ENCODE measurements at regions not wholly inside any gene's neighbourhood (a gene's known extent, or its start where the extent isn't known, plus 50 kb on each side); places are given as distances from the start of the nearest gene placed in this dataset.

- H3K4me1 ChIP-seq (ENCODE audit: low read length) = no peaks in the 10 kb centered on the region
- no peak overlapping the region for H3K27ac ChIP-seq (ENCODE audit: low read length)
- no peaks in the 10 kb centered on the region for H3K36me3 ChIP-seq (replicated peaks; ENCODE audit: low read depth, low read length)
- peaks cover 37% of the 10 kb centered on the region for H3K9me3 ChIP-seq (ENCODE audit: insufficient read depth, low read length)
- H3K27me3 ChIP-seq (ENCODE audit: low read depth, low read length) = no peaks in the 10 kb centered on the region
- no peaks in the 10 kb centered on the region for H4K20me1 ChIP-seq (ENCODE audit: insufficient read depth, low read length)
- TF ChIP-seq EZH2phosphoT487 (IDR thresholded peaks at IDR 0.05; ENCODE audit: low read depth) = no peak
- no peak for TF ChIP-seq CTCF (IDR thresholded peaks at IDR 0.05; ENCODE audit: low read depth, low read length)
- H3K4me2 ChIP-seq (ENCODE audit: low read length) = no peak overlapping the region
- no peak overlapping the region for H3K9ac ChIP-seq (ENCODE audit: low read length)
- no peak overlapping the region for H2AFZ ChIP-seq (ENCODE audit: low read depth, low read length)
- no peak overlapping the region for H3K4me3 ChIP-seq (ENCODE audit: low read length)
- no peaks in the 10 kb centered on the region for H3K79me2 ChIP-seq (ENCODE audit: low read length)
Measured at GRCh38 chr20:24863356-24863755, 85.7 kb upstream of the CST7 start.

- Histone ChIP-seq H3K9ac (ENCODE audit: low read length) (no peak overlapping the region), H3K27me3 (ENCODE audit: low read depth, low read length) (no peaks in the 10 kb centered on the region), H3K79me2 (ENCODE audit: low read length) (no peaks in the 10 kb centered on the region), H3K4me1 (ENCODE audit: low read length) (no peaks in the 10 kb centered on the region), H3K4me2 (ENCODE audit: low read length) (no peak overlapping the region), H3K9me3 (ENCODE audit: insufficient read depth, low read length) (peaks cover 34% of the 10 kb centered on the region), H3K36me3 (replicated peaks; ENCODE audit: low read depth, low read length) (no peaks in the 10 kb centered on the region), H3K27ac (ENCODE audit: low read length) (no peak overlapping the region), H2AFZ (ENCODE audit: low read depth, low read length) (no peak overlapping the region), H3K4me3 (ENCODE audit: low read length) (no peak overlapping the region), H4K20me1 (ENCODE audit: insufficient read depth, low read length) (no peaks in the 10 kb centered on the region)
- TF ChIP-seq CTCF (IDR thresholded peaks at IDR 0.05; ENCODE audit: low read depth, low read length) (no peak), EZH2phosphoT487 (IDR thresholded peaks at IDR 0.05; ENCODE audit: low read depth) (no peak)
Measured at GRCh38 chr20:24866008-24866407, 83.1 kb upstream of the CST7 start.

- Histone ChIP-seq H3K9me3 (ENCODE audit: insufficient read depth, low read length) (peaks cover 34% of the 10 kb centered on the region), H3K27ac (ENCODE audit: low read length) (no peak overlapping the region), H4K20me1 (ENCODE audit: insufficient read depth, low read length) (no peaks in the 10 kb centered on the region), H2AFZ (ENCODE audit: low read depth, low read length) (no peak overlapping the region), H3K27me3 (ENCODE audit: low read depth, low read length) (no peaks in the 10 kb centered on the region), H3K9ac (ENCODE audit: low read length) (no peak overlapping the region), H3K4me3 (ENCODE audit: low read length) (no peak overlapping the region), H3K4me2 (ENCODE audit: low read length) (no peak overlapping the region), H3K36me3 (replicated peaks; ENCODE audit: low read depth, low read length) (no peaks in the 10 kb centered on the region), H3K79me2 (ENCODE audit: low read length) (no peaks in the 10 kb centered on the region), H3K4me1 (ENCODE audit: low read length) (no peaks in the 10 kb centered on the region)
- TF ChIP-seq CTCF (IDR thresholded peaks at IDR 0.05; ENCODE audit: low read depth, low read length) (no peak), EZH2phosphoT487 (IDR thresholded peaks at IDR 0.05; ENCODE audit: low read depth) (no peak)
Measured at GRCh38 chr20:24866742-24867141, 82.3 kb upstream of the CST7 start.

GRCh38 chr20:24867556-24867955 lies 81.5 kb upstream of the CST7 start:
- Histone ChIP-seq H3K79me2 (ENCODE audit: low read length) (no peaks in the 10 kb centered on the region), H3K4me3 (ENCODE audit: low read length) (no peak overlapping the region), H3K9ac (ENCODE audit: low read length) (no peak overlapping the region), H3K36me3 (replicated peaks; ENCODE audit: low read depth, low read length) (no peaks in the 10 kb centered on the region), H3K9me3 (ENCODE audit: insufficient read depth, low read length) (peaks cover 28% of the 10 kb centered on the region), H3K4me1 (ENCODE audit: low read length) (peaks cover 5% of the 10 kb centered on the region), H3K4me2 (ENCODE audit: low read length) (no peak overlapping the region), H3K27ac (ENCODE audit: low read length) (no peak overlapping the region), H2AFZ (ENCODE audit: low read depth, low read length) (no peak overlapping the region), H3K27me3 (ENCODE audit: low read depth, low read length) (no peaks in the 10 kb centered on the region), H4K20me1 (ENCODE audit: insufficient read depth, low read length) (no peaks in the 10 kb centered on the region)
- TF ChIP-seq EZH2phosphoT487 (IDR thresholded peaks at IDR 0.05; ENCODE audit: low read depth) (no peak), CTCF (IDR thresholded peaks at IDR 0.05; ENCODE audit: low read depth, low read length) (no peak)

All from OCI-LY3 (cell line).